K562 (cell line): ENCODE measurements at regions not wholly inside any gene's neighbourhood (a gene's known extent, or its start where the extent isn't known, plus 50 kb on each side); places are given as distances from the start of the nearest gene placed in this dataset.

Experiments
- ATAC-seq: fragments of 200-7000 bp; cut with Tn5 transposase; 3 replicates; pipeline ENCODE4 v1.9.1; 2020; ENCODE audit warnings: moderate library complexity
- BruUV-seq: library from RNA; stranded (reverse); fragments of 400-500 nt; replicated peaks from 2 replicates; lab custom pipeline; 2021; lab: Mats Ljungman, UMichigan
- CTCF ChIA-PET: fragments of 300-600 bp; formaldehyde crosslinking; extraction: SDS; loops from one replicate; lab custom pipeline; 2021; ENCODE audit warnings: low intra/inter-chr PET ratio; lab: Yijun Ruan, JAX
- POLR2A ChIA-PET: fragments of 300-600, 350-650 bp; sonication (Branson Sonifier 250); formaldehyde crosslinking; extraction: SDS; loops from one replicate; lab custom pipeline; 2021; ENCODE audit warnings: antibody characterized with exemption, inconsistent platforms; lab: Yijun Ruan, JAX
- DNase-seq, 4 experiments: peaks; one replicate each; pipeline versions ENCODE4 v3.0.0 to v3.0.0-alpha.2; 2011 to 2018; ENCODE audit warnings: low spot score in 3 of 4, mixed read lengths in 3 of 4; ENCODE audit errors: extremely low read depth in 1 of 4
- FAIRE-seq: peaks from 2 replicates; lab custom pipeline; 2011; peaks lifted over from hg19 to GRCh38; lab: Jason Lieb, UNC
- H2AFZ ChIP-seq: 2 replicates; pipeline ENCODE4 v1.6.0; 2011; ENCODE audit warnings: low read depth, low read length, control low read depth, inconsistent platforms
- H3K27ac ChIP-seq: fragments of 200-600 bp; 3 replicates; pipeline ENCODE4 v1.8.0; 2011; ENCODE audit warnings: low read depth, mild to moderate bottlenecking, control low read depth, inconsistent platforms, low read length, moderate library complexity, mixed read lengths; ENCODE audit errors: extremely low read depth
- H3K27me3 ChIP-seq, 2 experiments: fragments of 300-600 bp in 1 of 2; 2 replicates in 1 of 2; 3 replicates in 1 of 2; pipeline versions ENCODE4 v1.6.0 to v1.8.0; 2011; ENCODE audit warnings: inconsistent platforms in 2 of 2, low read length in 2 of 2, mild to moderate bottlenecking in 1 of 2, mixed read lengths in 1 of 2, moderate library complexity in 1 of 2; ENCODE audit not compliant: control insufficient read depth in 2 of 2, insufficient read depth in 2 of 2
- H3K36me3 ChIP-seq: fragments of 300-600 bp; 3 replicates; pipeline ENCODE4 v1.8.0; 2011; ENCODE audit warnings: mild to moderate bottlenecking, low read length, inconsistent platforms; ENCODE audit not compliant: control insufficient read depth, insufficient read depth
- H3K4me1 ChIP-seq, 2 experiments: fragments of 200-600 bp in 1 of 2; replicated peaks in 1 of 2; 2 replicates in 1 of 2; 3 replicates in 1 of 2; pipeline versions ENCODE4 v1.5.1 to v1.8.0; 2011; ENCODE audit warnings: inconsistent platforms in 2 of 2, low read length in 2 of 2, mild to moderate bottlenecking in 1 of 2, mixed read lengths in 1 of 2, moderate library complexity in 1 of 2; ENCODE audit not compliant: control insufficient read depth in 2 of 2, insufficient read depth in 2 of 2
- H3K4me2 ChIP-seq: 2 replicates; pipeline ENCODE4 v1.6.1; 2011; ENCODE audit warnings: low read length, control low read depth, inconsistent platforms, mixed read lengths; ENCODE audit not compliant: insufficient read depth
- H3K4me3 ChIP-seq: fragments of 200-600 bp; sonication (generic), shearing (Covaris generic); 2 replicates; pipeline ENCODE4 v1.5.1; 2016; ENCODE audit warnings: control low read depth, inconsistent platforms
- H3K79me2 ChIP-seq: fragments of 200-600 bp; 3 replicates; pipeline ENCODE4 v1.8.0; 2011; ENCODE audit warnings: low read length, inconsistent platforms; ENCODE audit not compliant: control insufficient read depth, insufficient read depth
- H3K9ac ChIP-seq, 2 experiments: 2 replicates each; pipeline versions ENCODE4 v1.6.0 to v1.6.1; 2011; ENCODE audit warnings: low read depth in 2 of 2, low read length in 2 of 2, control low read depth in 1 of 2, inconsistent platforms in 1 of 2, mild to moderate bottlenecking in 1 of 2, mixed read lengths in 1 of 2; ENCODE audit not compliant: insufficient read depth in 1 of 2
- H3K9me1 ChIP-seq: one replicate; pipeline ENCODE4 v1.6.0; 2011; ENCODE audit warnings: inconsistent platforms, mild to moderate bottlenecking, low read length, moderate library complexity; ENCODE audit not compliant: control insufficient read depth, insufficient read depth
- H3K9me3 ChIP-seq: replicated peaks from 2 replicates; pipeline ENCODE4 v1.5.1; 2011; ENCODE audit warnings: low read depth, low read length, inconsistent platforms; ENCODE audit not compliant: control insufficient read depth, insufficient read depth
- H4K20me1 ChIP-seq: replicated peaks from 2 replicates; pipeline ENCODE4 v1.6.1; 2011; ENCODE audit warnings: low read length, inconsistent platforms, mixed read lengths; ENCODE audit not compliant: control insufficient read depth, insufficient read depth
- ZNF77 ChIP-seq: fragments of 250-450 bp; sonication (Bioruptor Pico); IDR thresholded peaks from 2 replicates; pipeline ENCODE4 v1.5.0; 2020
- WGBS: fragments of 100-300 bp; shearing (Covaris generic); methylation state at CpG from one replicate; pipeline ENCODE4 v1.1.6; 2016; ENCODE audit warnings: low coverage, mixed read lengths; ENCODE audit not compliant: insufficient coverage; ENCODE audit errors: missing lambda C conversion rate; 5-methylcytosine and 5-hydroxymethylcytosine counted together
- in situ Hi-C: fragments of 300-500 bp; cut with MboI; formaldehyde crosslinking; loops from 4 replicates; pipeline ENCODE4 v1.15.0; 2018; ENCODE audit warnings: inconsistent platforms, mixed read lengths
- intact Hi-C: fragments of 100-400 bp; cut with micrococcal nuclease; formaldehyde crosslinking; loops from 2 replicates; pipeline ENCODE4 v1.14.2; 2022
- TF ChIP-seq, protein P1 (sequence below): fragments of 250-450 bp; sonication (Bioruptor Pico); IDR thresholded peaks from 2 replicates; pipeline ENCODE4 v1.4.0; 2020

DNA sequence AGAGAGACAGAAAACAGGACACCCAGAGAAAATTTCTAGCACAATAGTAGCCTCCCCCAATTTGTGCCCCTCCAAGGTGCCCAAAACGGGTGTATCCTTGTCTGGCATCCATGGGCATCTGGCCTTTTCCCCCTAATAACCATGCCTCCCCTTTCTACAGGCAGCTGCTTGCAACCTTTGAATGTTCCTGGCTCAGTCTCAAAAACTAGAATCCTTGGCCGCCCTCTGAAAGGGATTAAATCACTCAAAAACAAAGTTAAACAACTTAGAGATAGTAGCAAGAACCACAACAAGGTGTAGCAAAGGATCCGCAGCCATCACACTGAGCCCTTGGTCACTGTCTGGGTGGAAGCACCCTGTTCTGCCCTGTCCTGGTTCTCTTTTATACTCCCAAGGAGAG lies 105.6 kb downstream of the MN1 start:
- Histone ChIP-seq H3K36me3 (no peaks in the 10 kb centered on the region), H3K4me2 (no peak overlapping the region), H2AFZ (no peak overlapping the region), H3K9me3 (peaks cover 2% of the 10 kb centered on the region; the same call in 1 of the 2 replicates), H3K4me3 (no peak overlapping the region), H3K27ac (no peak overlapping the region), H4K20me1 (no peaks in the 10 kb centered on the region), H3K9ac (no peak overlapping the region), H3K27me3 (peaks cover 3 to 19% of the 10 kb centered on the region in 2 experiments; a peak in 2 of 5 replicates), H3K79me2 (no peaks in the 10 kb centered on the region), H3K9me1 (no peaks in the 10 kb centered on the region), H3K4me1 (no peaks in the 10 kb centered on the region; a peak in 1 of 5 replicates)
- ChIA-PET CTCF (no interaction called here), POLR2A (no interaction called here)
- BruUV-seq = no TSS peak
- ATAC-seq (no peak), DNase-seq (no peak), FAIRE-seq (no peak)
- in situ Hi-C loops (no loop called here), intact Hi-C loops (no loop called here)
- WGBS = 4% methylated on average over 2 of the region's 3 CpGs
- TF ChIP-seq, protein P1, sequence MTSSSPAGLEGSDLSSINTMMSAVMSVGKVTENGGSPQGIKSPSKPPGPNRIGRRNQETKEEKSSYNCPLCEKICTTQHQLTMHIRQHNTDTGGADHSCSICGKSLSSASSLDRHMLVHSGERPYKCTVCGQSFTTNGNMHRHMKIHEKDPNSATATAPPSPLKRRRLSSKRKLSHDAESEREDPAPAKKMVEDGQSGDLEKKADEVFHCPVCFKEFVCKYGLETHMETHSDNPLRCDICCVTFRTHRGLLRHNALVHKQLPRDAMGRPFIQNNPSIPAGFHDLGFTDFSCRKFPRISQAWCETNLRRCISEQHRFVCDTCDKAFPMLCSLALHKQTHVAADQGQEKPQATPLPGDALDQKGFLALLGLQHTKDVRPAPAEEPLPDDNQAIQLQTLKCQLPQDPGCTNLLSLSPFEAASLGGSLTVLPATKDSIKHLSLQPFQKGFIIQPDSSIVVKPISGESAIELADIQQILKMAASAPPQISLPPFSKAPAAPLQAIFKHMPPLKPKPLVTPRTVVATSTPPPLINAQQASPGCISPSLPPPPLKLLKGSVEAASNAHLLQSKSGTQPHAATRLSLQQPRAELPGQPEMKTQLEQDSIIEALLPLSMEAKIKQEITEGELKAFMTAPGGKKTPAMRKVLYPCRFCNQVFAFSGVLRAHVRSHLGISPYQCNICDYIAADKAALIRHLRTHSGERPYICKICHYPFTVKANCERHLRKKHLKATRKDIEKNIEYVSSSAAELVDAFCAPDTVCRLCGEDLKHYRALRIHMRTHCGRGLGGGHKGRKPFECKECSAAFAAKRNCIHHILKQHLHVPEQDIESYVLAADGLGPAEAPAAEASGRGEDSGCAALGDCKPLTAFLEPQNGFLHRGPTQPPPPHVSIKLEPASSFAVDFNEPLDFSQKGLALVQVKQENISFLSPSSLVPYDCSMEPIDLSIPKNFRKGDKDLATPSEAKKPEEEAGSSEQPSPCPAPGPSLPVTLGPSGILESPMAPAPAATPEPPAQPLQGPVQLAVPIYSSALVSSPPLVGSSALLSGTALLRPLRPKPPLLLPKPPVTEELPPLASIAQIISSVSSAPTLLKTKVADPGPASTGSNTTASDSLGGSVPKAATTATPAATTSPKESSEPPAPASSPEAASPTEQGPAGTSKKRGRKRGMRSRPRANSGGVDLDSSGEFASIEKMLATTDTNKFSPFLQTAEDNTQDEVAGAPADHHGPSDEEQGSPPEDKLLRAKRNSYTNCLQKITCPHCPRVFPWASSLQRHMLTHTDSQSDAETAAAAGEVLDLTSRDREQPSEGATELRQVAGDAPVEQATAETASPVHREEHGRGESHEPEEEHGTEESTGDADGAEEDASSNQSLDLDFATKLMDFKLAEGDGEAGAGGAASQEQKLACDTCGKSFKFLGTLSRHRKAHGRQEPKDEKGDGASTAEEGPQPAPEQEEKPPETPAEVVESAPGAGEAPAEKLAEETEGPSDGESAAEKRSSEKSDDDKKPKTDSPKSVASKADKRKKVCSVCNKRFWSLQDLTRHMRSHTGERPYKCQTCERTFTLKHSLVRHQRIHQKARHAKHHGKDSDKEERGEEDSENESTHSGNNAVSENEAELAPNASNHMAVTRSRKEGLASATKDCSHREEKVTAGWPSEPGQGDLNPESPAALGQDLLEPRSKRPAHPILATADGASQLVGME (CRISPR knock-in tag) = no peak
- TF ChIP-seq ZNF77 (CRISPR knock-in tag) = no peak
